GM12878 (cell line): ENCODE measurements at regions not wholly inside any gene's neighbourhood (a gene's known extent, or its start where the extent isn't known, plus 50 kb on each side); places are given as distances from the start of the nearest gene placed in this dataset.

ENCODE experiments used
- ATAC-seq: fragments of 200-7000 bp; cut with Tn5 transposase; 3 replicates; pipeline ENCODE4 v1.9.1; 2020; ENCODE audit warnings: mild to moderate bottlenecking, moderate library complexity
- BruUV-seq: library from RNA; stranded (reverse); fragments of 400-500 nt; replicated peaks from 2 replicates; lab custom pipeline; 2021; lab: Mats Ljungman, UMichigan
- CTCF ChIA-PET: fragments of 300-600 bp; sonication (Branson Sonifier 250); formaldehyde crosslinking; extraction: SDS; loops from one replicate; lab custom pipeline; 2021; ENCODE audit warnings: inconsistent platforms; lab: Yijun Ruan, JAX
- POLR2A ChIA-PET: fragments of 350-600 bp; formaldehyde crosslinking; extraction: SDS; loops from one replicate; lab custom pipeline; 2021; ENCODE audit warnings: inconsistent platforms; lab: Charles Lee
- RAD21 ChIA-PET: fragments of 300-600 bp; sonication (Branson Sonifier 250); formaldehyde crosslinking; loops from one replicate; lab custom pipeline; 2023; ENCODE audit warnings: antibody characterized with exemption; ENCODE audit not compliant: unreplicated experiment; lab: Charles Lee
- SMC1A ChIA-PET: fragments of 300-600 bp; sonication (Branson Sonifier 250); formaldehyde crosslinking; loops from one replicate; lab custom pipeline; 2023; ENCODE audit not compliant: unreplicated experiment, uncharacterized antibody; lab: Charles Lee
- DNase-seq: peaks from one replicate; pipeline ENCODE4 v3.0.0-alpha.2; 2011; ENCODE audit warnings: low read depth, low spot score
- FAIRE-seq: peaks from 3 replicates; lab custom pipeline; 2011; peaks lifted over from hg19 to GRCh38; lab: Jason Lieb, UNC
- H2AFZ ChIP-seq: 2 replicates; pipeline ENCODE4 v1.6.0; 2011; ENCODE audit warnings: low read depth, low read length, control low read depth; ENCODE audit not compliant: control insufficient read depth
- H3K27ac ChIP-seq: 2 replicates; pipeline ENCODE4 v1.5.1; 2011; ENCODE audit warnings: control low read depth; ENCODE audit not compliant: control insufficient read depth, insufficient read depth
- H3K27me3 ChIP-seq, 2 experiments: replicated peaks in 1 of 2; 2 replicates each; pipeline versions ENCODE4 v1.6.0 to v1.6.1; 2011; ENCODE audit warnings: low read length in 1 of 2; ENCODE audit not compliant: control insufficient read depth in 2 of 2, insufficient read depth in 2 of 2
- H3K36me3 ChIP-seq, 2 experiments: 2 replicates each; pipeline ENCODE4 v1.5.1; 2011; ENCODE audit warnings: low read length in 1 of 2; ENCODE audit not compliant: control insufficient read depth in 2 of 2, insufficient read depth in 2 of 2
- H3K4me1 ChIP-seq: 2 replicates; pipeline ENCODE4 v1.6.1; 2011; ENCODE audit warnings: mild to moderate bottlenecking, low read length, moderate library complexity, mixed read lengths; ENCODE audit not compliant: control insufficient read depth, insufficient read depth
- H3K4me2 ChIP-seq: 2 replicates; pipeline ENCODE4 v1.6.0; 2011; ENCODE audit warnings: control low read depth; ENCODE audit not compliant: control insufficient read depth, insufficient read depth
- H3K4me3 ChIP-seq: fragments of 200-600 bp; sonication (generic); 2 replicates; pipeline ENCODE4 v1.5.1; 2016
- H3K79me2 ChIP-seq: 2 replicates; pipeline ENCODE4 v1.6.0; 2011; ENCODE audit warnings: low read length; ENCODE audit not compliant: control insufficient read depth, insufficient read depth
- H3K9ac ChIP-seq: 2 replicates; pipeline ENCODE4 v1.8.0; 2011; ENCODE audit warnings: low read length, control low read depth, mixed read lengths; ENCODE audit not compliant: control insufficient read depth, insufficient read depth
- H3K9me3 ChIP-seq: replicated peaks from 3 replicates; pipeline ENCODE4 v1.5.1; 2011; ENCODE audit warnings: mild to moderate bottlenecking, low read length; ENCODE audit not compliant: control insufficient read depth, insufficient read depth
- H4K20me1 ChIP-seq: 2 replicates; pipeline ENCODE4 v1.6.0; 2011; ENCODE audit not compliant: control insufficient read depth, insufficient read depth
- BCLAF1 ChIP-seq: fragments of 450-650 bp; IDR thresholded peaks from 2 replicates; pipeline ENCODE4 v1.6.1; 2017; ENCODE audit warnings: antibody characterized with exemption, mild to moderate bottlenecking, moderate library complexity
- CBFB ChIP-seq: IDR thresholded peaks from 2 replicates; pipeline ENCODE4 v1.6.1; 2016; ENCODE audit warnings: antibody characterized with exemption, low read depth
- E4F1 ChIP-seq: fragments of 450-650 bp; IDR thresholded peaks from 2 replicates; pipeline ENCODE4 v1.6.1; 2018; ENCODE audit warnings: borderline replicate concordance, mild to moderate bottlenecking; ENCODE audit not compliant: partially characterized antibody
- EZH2 ChIP-seq: IDR thresholded peaks from 2 replicates; pipeline ENCODE4 v1.6.1; 2012; ENCODE audit warnings: low read depth, mild to moderate bottlenecking, control low read depth, inconsistent platforms, low read length, borderline replicate concordance; ENCODE audit not compliant: control insufficient read depth
- FOXK2 ChIP-seq: fragments of 450-650 bp; IDR thresholded peaks from 2 replicates; pipeline ENCODE4 v1.6.1; 2017; ENCODE audit warnings: mild to moderate bottlenecking, moderate library complexity
- RAD21 ChIP-seq: IDR thresholded peaks from 2 replicates; pipeline ENCODE4 v1.6.1; 2011; ENCODE audit warnings: mild to moderate bottlenecking, low read depth, low read length, moderate library complexity; ENCODE audit not compliant: insufficient read depth
- SIN3A ChIP-seq: IDR thresholded peaks from 2 replicates; pipeline ENCODE4 v1.6.1; 2012; ENCODE audit warnings: low read depth, low read length, improper control_type of control experiment
- STAT1 ChIP-seq: fragments of 450-650 bp; conservative IDR thresholded peaks from 2 replicates; pipeline ENCODE4 v1.6.1; 2014; ENCODE audit warnings: antibody characterized with exemption, mild to moderate bottlenecking
- YY1 ChIP-seq: IDR thresholded peaks from 2 replicates; pipeline ENCODE4 v1.6.1; 2011; ENCODE audit warnings: low read depth, mild to moderate bottlenecking, low read length
- ZNF24 ChIP-seq: fragments of 450-650 bp; IDR thresholded peaks from 2 replicates; pipeline ENCODE4 v1.6.1; 2017; ENCODE audit warnings: antibody characterized with exemption, mild to moderate bottlenecking
- WGBS: methylation state at CpG from one replicate; pipeline ENCODE4 v1.1.6; 2016; ENCODE audit warnings: low lambda C conversion rate; ENCODE audit not compliant: insufficient replicate concordance, insufficient coverage; ENCODE audit errors: missing lambda C conversion rate; 5-methylcytosine and 5-hydroxymethylcytosine counted together
- in situ Hi-C: fragments of 300-500 bp; cut with MboI; formaldehyde crosslinking; loops from 9 replicates; pipeline ENCODE4 v1.14.3; 2018; ENCODE audit warnings: mixed read lengths
- intact Hi-C: fragments of 100-400 bp; cut with micrococcal nuclease; formaldehyde crosslinking; loops from one replicate; pipeline ENCODE4 v1.14.2; 2022; ENCODE audit not compliant: unreplicated experiment
- TF ChIP-seq, protein P1 (sequence below): IDR thresholded peaks from 2 replicates; pipeline ENCODE4 v1.6.1; 2011; ENCODE audit warnings: borderline replicate concordance, low read depth, mild to moderate bottlenecking, moderate library complexity, low read length; ENCODE audit not compliant: insufficient read depth, poor library complexity, severe bottlenecking
- TF ChIP-seq, protein P2 (sequence below): IDR thresholded peaks from 2 replicates; pipeline ENCODE4 v1.6.1; 2011; ENCODE audit warnings: mild to moderate bottlenecking, low read depth, low read length, moderate library complexity; ENCODE audit not compliant: insufficient replicate concordance

- Histone ChIP-seq H3K4me2 (no peak overlapping the region), H3K27ac (no peak overlapping the region), H2AFZ (no peak overlapping the region), H3K9me3 (no peaks in the 10 kb centered on the region), H3K4me3 (no peak overlapping the region), H3K79me2 (no peaks in the 10 kb centered on the region), H3K36me3 (no peaks in the 10 kb centered on the region), H3K9ac (no peak overlapping the region), H3K27me3 (no peaks in the 10 kb centered on the region), H3K4me1 (no peaks in the 10 kb centered on the region), H4K20me1 (no peaks in the 10 kb centered on the region)
- SMC1A ChIA-PET = interaction anchor here (0.8 kb wide), 1 partner anchor 9 kb away, joined by 3 read pairs; no protein-coding TSS in a partner anchor
- BruUV-seq = no TSS peak
- TF ChIP-seq YY1 (no peak), RAD21 (no peak), E4F1 (no peak), BCLAF1 (no peak), SIN3A (no peak), STAT1 (no peak), CBFB (no peak), EZH2 (no peak), ZNF24 (no peak), FOXK2 (no peak)
- TF ChIP-seq, protein P1, sequence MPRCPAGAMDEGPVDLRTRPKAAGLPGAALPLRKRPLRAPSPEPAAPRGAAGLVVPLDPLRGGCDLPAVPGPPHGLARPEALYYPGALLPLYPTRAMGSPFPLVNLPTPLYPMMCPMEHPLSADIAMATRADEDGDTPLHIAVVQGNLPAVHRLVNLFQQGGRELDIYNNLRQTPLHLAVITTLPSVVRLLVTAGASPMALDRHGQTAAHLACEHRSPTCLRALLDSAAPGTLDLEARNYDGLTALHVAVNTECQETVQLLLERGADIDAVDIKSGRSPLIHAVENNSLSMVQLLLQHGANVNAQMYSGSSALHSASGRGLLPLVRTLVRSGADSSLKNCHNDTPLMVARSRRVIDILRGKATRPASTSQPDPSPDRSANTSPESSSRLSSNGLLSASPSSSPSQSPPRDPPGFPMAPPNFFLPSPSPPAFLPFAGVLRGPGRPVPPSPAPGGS = no peak
- TF ChIP-seq, protein P2, sequence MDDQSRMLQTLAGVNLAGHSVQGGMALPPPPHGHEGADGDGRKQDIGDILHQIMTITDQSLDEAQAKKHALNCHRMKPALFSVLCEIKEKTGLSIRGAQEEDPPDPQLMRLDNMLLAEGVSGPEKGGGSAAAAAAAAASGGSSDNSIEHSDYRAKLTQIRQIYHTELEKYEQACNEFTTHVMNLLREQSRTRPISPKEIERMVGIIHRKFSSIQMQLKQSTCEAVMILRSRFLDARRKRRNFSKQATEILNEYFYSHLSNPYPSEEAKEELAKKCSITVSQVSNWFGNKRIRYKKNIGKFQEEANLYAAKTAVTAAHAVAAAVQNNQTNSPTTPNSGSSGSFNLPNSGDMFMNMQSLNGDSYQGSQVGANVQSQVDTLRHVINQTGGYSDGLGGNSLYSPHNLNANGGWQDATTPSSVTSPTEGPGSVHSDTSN = no peak
- POLR2A ChIA-PET = no interaction called here
- intact Hi-C loops (no loop called here), in situ Hi-C loops (no loop called here)
- ATAC-seq (no peak), DNase-seq (no peak), FAIRE-seq (no peak)
- 0% methylated on average over 4 of the region's 4 CpGs for WGBS
- CTCF ChIA-PET = no interaction called here
- RAD21 ChIA-PET = no interaction called here
Observed at GRCh38 chr10:128609460-128609859, 483.2 kb upstream of the MKI67 start.
